ENCODE measurements at regions not wholly inside any gene's neighbourhood (a gene's known extent, or its start where the extent isn't known, plus 50 kb on each side); places are given as distances from the start of the nearest gene placed in this dataset.
A peak's percentile ranks its signal among the peaks of the same experiment; 100 is the strongest.

DNA sequence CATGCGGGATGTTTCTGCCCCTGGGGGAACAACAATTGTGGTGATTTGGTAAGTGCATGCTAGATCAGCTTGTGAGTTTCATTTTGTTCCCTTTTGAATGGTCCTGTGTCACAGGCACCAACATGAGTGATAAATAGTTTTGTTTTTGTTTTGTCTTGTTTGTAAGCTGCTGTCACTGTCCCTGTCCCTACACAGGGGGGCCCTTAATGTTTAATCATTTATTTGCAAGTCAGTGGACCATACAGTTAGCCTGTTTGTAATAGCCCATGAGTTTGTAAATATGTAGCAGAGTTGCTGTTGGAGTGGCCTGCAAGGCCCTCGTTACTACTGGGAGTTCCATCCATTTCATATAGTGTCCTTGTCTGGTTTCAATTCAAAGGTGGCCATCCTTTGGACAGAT, 979.6 kb upstream of the SPRY2 start:
- Histone ChIP-seq H3K4me3 (no peak overlapping the region), H3K27me3 (no peaks in the 10 kb centered on the region), H3K4me1 (no peaks in the 10 kb centered on the region), H3K36me3 (no peaks in the 10 kb centered on the region), H3K27ac (no peak overlapping the region), H3K9me3 (replicated peaks) (no peaks in the 10 kb centered on the region)
- no peak for DNase-seq

- Histone ChIP-seq H3K9me3 (replicated peaks) (no peaks in the 10 kb centered on the region), H3K4me3 (no peak overlapping the region)
- no peak for DNase-seq
Measured at GRCh38 chr13:81319351-81319750, 978.4 kb upstream of the SPRY2 start.

GRCh38 chr13:81318231-81319019, 977.5 kb upstream of the SPRY2 start:
- H3K4me3 ChIP-seq: no peak overlapping the region
- no peak for DNase-seq
- H3K36me3 ChIP-seq: no peaks in the 10 kb centered on the region

More at GRCh38 chr13:81319351-81319750, 978.4 kb upstream of the SPRY2 start:
- Histone ChIP-seq H3K27ac (no peak overlapping the region), H3K27me3 (no peaks in the 10 kb centered on the region), H3K4me1 (no peaks in the 10 kb centered on the region), H3K36me3 (no peaks in the 10 kb centered on the region)

GRCh38 chr13:81314461-81314860, 973.5 kb upstream of the SPRY2 start:
- no peaks in the 10 kb centered on the region for H3K4me1 ChIP-seq
- H3K36me3 ChIP-seq: no peaks in the 10 kb centered on the region
- H3K4me3 ChIP-seq: no peak overlapping the region
- DNase-seq: no peak
- no peaks in the 10 kb centered on the region for H3K9me3 ChIP-seq (replicated peaks)
- no peaks in the 10 kb centered on the region for H3K27me3 ChIP-seq
- no peak overlapping the region for H3K27ac ChIP-seq

More at GRCh38 chr13:81318231-81319019, 977.5 kb upstream of the SPRY2 start:
- Histone ChIP-seq H3K27me3 (no peaks in the 10 kb centered on the region), H3K9me3 (replicated peaks) (no peaks in the 10 kb centered on the region), H3K4me1 (no peaks in the 10 kb centered on the region), H3K27ac (no peak overlapping the region)

DNA sequence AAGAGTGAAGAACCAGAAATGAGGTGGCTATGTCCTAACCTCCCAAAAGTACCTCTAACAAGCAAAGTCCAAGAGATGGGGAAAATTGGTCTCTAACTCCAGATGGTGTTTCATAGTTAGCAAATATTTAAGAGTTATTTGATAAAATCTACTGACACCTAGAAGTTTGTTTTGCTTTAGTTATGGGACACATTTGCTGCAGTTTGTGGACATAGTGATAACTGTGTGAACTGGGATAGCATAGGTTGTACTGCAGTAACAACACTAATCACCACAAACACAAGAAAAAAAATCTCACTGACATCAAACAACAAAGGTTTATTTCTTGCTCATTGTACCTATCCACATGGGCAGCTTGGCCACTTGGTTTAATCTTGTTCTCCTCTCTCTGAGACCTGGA, 965.0 kb upstream of the SPRY2 start:
- H3K36me3 ChIP-seq: no peaks in the 10 kb centered on the region
- H3K9me3 ChIP-seq (replicated peaks): no peaks in the 10 kb centered on the region
- H3K27ac ChIP-seq: no peak overlapping the region
- H3K27me3 ChIP-seq: no peaks in the 10 kb centered on the region
- H3K4me1 ChIP-seq: no peaks in the 10 kb centered on the region
- no peak for DNase-seq
- H3K4me3 ChIP-seq: no peak overlapping the region

- no peak overlapping the region for H3K4me3 ChIP-seq
- H3K27me3 ChIP-seq: no peaks in the 10 kb centered on the region
Measured at GRCh38 chr13:81304121-81304659, 963.3 kb upstream of the SPRY2 start.

GRCh38 chr13:81302677-81303076, 961.8 kb upstream of the SPRY2 start:
- DNase-seq: no peak
- no peak overlapping the region for H3K4me3 ChIP-seq
- H3K27me3 ChIP-seq: no peaks in the 10 kb centered on the region
- H3K27ac ChIP-seq: no peak overlapping the region
- no peaks in the 10 kb centered on the region for H3K9me3 ChIP-seq (replicated peaks)
- no peaks in the 10 kb centered on the region for H3K4me1 ChIP-seq
- no peaks in the 10 kb centered on the region for H3K36me3 ChIP-seq

More at GRCh38 chr13:81304121-81304659, 963.3 kb upstream of the SPRY2 start:
- no peaks in the 10 kb centered on the region for H3K36me3 ChIP-seq
- DNase-seq: no peak
- H3K9me3 ChIP-seq (replicated peaks): no peaks in the 10 kb centered on the region
- H3K4me1 ChIP-seq: no peaks in the 10 kb centered on the region
- no peak overlapping the region for H3K27ac ChIP-seq

GRCh38 chr13:81302125-81302524, 961.2 kb upstream of the SPRY2 start:
- DNase-seq: no peak
- no peaks in the 10 kb centered on the region for H3K27me3 ChIP-seq
- H3K27ac ChIP-seq: no peak overlapping the region
- no peaks in the 10 kb centered on the region for H3K36me3 ChIP-seq
- no peaks in the 10 kb centered on the region for H3K9me3 ChIP-seq (replicated peaks)
- no peak overlapping the region for H3K4me3 ChIP-seq
- no peaks in the 10 kb centered on the region for H3K4me1 ChIP-seq

DNA sequence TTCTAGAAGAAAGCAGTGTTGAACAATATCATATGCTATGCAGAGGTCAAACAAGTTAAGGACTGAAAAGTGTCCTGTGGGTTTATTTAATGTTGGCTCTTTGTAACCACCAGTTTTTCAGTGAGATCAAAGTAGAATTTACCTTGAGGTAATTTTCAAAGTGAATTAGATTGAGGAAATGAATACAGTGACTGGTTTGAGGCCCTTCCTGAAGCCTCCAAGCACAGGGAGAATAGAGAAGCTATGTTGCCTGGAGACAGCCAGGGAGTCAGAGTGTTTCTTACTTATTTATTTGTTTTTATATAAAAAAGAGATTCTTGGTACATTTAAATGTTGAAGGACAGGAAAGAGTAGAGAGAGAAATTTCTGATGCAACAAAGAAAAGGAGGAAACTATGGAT, 954.3 kb upstream of the SPRY2 start:
- no peak overlapping the region for H3K27ac ChIP-seq
- no peaks in the 10 kb centered on the region for H3K36me3 ChIP-seq
- H3K27me3 ChIP-seq: no peaks in the 10 kb centered on the region
- no peak for DNase-seq
- no peaks in the 10 kb centered on the region for H3K9me3 ChIP-seq (replicated peaks)
- no peak overlapping the region for H3K4me3 ChIP-seq
- H3K4me1 ChIP-seq: no peaks in the 10 kb centered on the region

- no peak overlapping the region for H3K27ac ChIP-seq
- H3K9me3 ChIP-seq (replicated peaks): no peaks in the 10 kb centered on the region
- no peaks in the 10 kb centered on the region for H3K27me3 ChIP-seq
- no peak for DNase-seq
- H3K4me1 ChIP-seq: no peaks in the 10 kb centered on the region
- no peaks in the 10 kb centered on the region for H3K36me3 ChIP-seq
- H3K4me3 ChIP-seq: no peak overlapping the region
Measured at GRCh38 chr13:81293594-81294164, 952.8 kb upstream of the SPRY2 start.

GRCh38 chr13:81283561-81283960, 942.6 kb upstream of the SPRY2 start:
- Histone ChIP-seq H3K4me1 (no peaks in the 10 kb centered on the region), H3K4me3 (no peak overlapping the region), H3K36me3 (no peaks in the 10 kb centered on the region), H3K27me3 (no peaks in the 10 kb centered on the region), H3K27ac (no peak overlapping the region), H3K9me3 (replicated peaks) (no peaks in the 10 kb centered on the region)
- DNase-seq: no peak

DNA sequence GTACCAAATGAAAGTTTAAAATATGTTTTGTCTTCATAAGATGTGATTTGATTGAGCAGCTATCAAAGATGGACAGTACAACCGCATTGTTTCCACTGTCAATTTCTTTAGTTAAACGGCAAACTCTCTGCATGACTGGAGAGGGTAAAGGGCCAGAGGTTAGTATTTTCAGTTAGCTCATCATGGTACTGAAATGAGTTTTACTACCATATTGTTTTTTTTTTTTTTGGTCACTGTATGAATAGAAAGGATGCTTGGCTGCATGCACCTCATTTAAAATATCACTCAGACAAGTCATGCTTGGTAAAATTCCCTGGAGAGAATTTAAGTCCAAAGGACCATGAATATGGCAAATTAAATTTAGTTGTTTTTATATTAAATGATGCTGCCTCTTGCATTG, 942.1 kb upstream of the SPRY2 start:
- H3K27me3 ChIP-seq: no peaks in the 10 kb centered on the region
- H3K4me3 ChIP-seq: no peak overlapping the region
- H3K4me1 ChIP-seq: no peaks in the 10 kb centered on the region
- no peak overlapping the region for H3K27ac ChIP-seq
- no peak for DNase-seq
- H3K36me3 ChIP-seq: no peaks in the 10 kb centered on the region
- no peaks in the 10 kb centered on the region for H3K9me3 ChIP-seq (replicated peaks)

DNA sequence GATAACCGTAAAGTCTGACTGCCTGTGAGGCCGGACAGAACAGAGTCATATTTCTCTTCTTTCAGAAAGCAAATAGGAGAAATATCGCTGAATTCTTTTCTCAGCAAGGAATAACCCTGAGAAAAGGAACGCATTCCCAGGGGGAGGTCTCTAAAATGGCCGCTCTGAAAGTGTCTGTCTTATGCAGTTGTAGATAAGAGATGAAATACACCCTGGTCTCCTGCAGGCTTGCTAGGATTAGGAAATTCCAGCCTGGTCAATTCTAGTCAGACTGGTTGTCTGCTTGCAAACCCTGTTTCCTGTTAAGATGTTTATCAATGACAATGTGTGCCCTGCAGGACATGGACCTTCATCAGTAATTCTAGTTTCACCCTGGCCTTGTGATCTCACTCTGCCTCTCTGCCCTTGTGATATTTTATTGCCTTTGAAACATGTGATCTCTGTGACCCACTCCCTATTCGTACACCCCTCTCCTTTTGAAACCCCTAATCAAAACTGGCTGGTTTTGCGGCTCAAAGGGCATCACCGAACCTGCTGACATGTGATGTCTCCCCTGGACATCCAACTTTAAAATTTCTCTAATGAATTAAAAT, 934.8 kb upstream of the SPRY2 start:
- no peaks in the 10 kb centered on the region for H3K4me1 ChIP-seq
- peak; percentile 2 to 4 for DNase-seq
- no peaks in the 10 kb centered on the region for H3K36me3 ChIP-seq
- H3K27ac ChIP-seq: no peak overlapping the region
- no peaks in the 10 kb centered on the region for H3K27me3 ChIP-seq
- H3K9me3 ChIP-seq (replicated peaks): peaks cover 4% of the 10 kb centered on the region; the same call in 1 of the 2 replicates
- H3K4me3 ChIP-seq: no peak overlapping the region

DNA sequence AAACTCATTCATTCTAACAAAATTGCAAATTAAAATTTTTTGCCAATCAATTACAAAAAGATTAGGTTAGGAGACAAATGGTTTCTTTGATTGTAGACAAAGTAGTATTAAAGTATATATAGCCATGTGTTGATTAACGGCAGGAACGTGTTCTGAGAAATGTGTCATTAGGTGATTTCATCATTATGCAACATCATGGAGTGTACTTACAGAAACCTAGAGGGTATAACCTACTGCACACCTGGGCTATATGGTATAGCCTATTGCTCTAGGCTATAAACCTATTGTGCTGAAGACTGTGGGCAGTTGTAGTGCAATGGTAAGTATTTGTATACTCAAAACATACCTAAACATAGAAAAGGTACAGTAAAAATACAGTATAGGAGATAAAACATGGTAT, 906.8 kb upstream of the SPRY2 start:
- Histone ChIP-seq H3K4me1 (no peaks in the 10 kb centered on the region), H3K27ac (no peak overlapping the region), H3K4me3 (no peak overlapping the region), H3K27me3 (no peaks in the 10 kb centered on the region), H3K9me3 (replicated peaks) (no peaks in the 10 kb centered on the region), H3K36me3 (no peaks in the 10 kb centered on the region)
- DNase-seq: no peak

DNA sequence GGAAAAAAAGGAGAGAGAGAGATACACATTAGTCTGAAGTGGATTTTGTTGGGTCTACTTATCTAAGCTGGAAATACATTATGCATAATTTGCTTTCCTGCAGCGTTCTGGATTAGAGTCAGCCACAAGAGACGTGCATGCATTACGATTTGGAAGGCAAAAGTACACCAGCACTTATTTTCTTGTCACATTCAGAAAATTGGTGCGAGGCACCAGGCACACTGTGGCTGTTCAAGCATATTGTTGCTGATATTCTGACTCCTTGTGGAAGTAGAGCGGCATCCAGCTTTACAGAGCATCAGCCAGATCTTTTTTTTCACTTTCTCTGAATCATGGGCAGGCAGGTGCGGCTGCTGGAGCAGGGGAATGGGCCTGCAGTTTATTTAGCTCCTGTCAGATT, 905.6 kb upstream of the SPRY2 start:
- H3K27ac ChIP-seq: no peak overlapping the region
- H3K9me3 ChIP-seq (replicated peaks): no peaks in the 10 kb centered on the region
- no peak overlapping the region for H3K4me3 ChIP-seq
- no peak for DNase-seq
- H3K4me1 ChIP-seq: no peaks in the 10 kb centered on the region
- H3K36me3 ChIP-seq: no peaks in the 10 kb centered on the region
- H3K27me3 ChIP-seq: no peaks in the 10 kb centered on the region
